Fibroblast of pulmonary artery (primary cell): ENCODE measurements at regions not wholly inside any gene's neighbourhood (a gene's known extent, or its start where the extent isn't known, plus 50 kb on each side); places are given as distances from the start of the nearest gene placed in this dataset.
A peak's percentile ranks its signal among the peaks of the same experiment; 100 is the strongest.

Experiments used
- DNase-seq: peaks from one replicate; pipeline ENCODE4 v3.0.0-alpha.2; 2010; ENCODE audit warnings: low read depth
- H3K4me3 ChIP-seq: replicated peaks from 2 replicates; pipeline ENCODE4 v1.5.1; 2011; ENCODE audit warnings: low read depth, mild to moderate bottlenecking, control low read depth, low read length, moderate library complexity
- CTCF ChIP-seq: IDR thresholded peaks from 2 replicates; pipeline ENCODE4 v1.5.1; 2011; ENCODE audit warnings: mild to moderate bottlenecking, control low read depth, low read length, inconsistent platforms; ENCODE audit errors: missing control alignments

GRCh38 chr3:63061449-63061848, 186.2 kb upstream of the CADPS start:
- no peak for DNase-seq
- H3K4me3 ChIP-seq = no peak overlapping the region
- no peak for TF ChIP-seq CTCF

- H3K4me3 ChIP-seq = no peak overlapping the region
- no peak for TF ChIP-seq CTCF
- DNase-seq = no peak
Measured at GRCh38 chr3:63064209-63064755, 189.1 kb upstream of the CADPS start.

- TF ChIP-seq CTCF = no peak
- H3K4me3 ChIP-seq = no peak overlapping the region
- DNase-seq = peak; percentile 56
Measured at GRCh38 chr3:63067999-63068645, 192.9 kb upstream of the CADPS start.

GRCh38 chr3:63069806-63070475, 194.7 kb upstream of the CADPS start:
- H3K4me3 ChIP-seq = no peak overlapping the region
- TF ChIP-seq CTCF = no peak
- DNase-seq = no peak

- H3K4me3 ChIP-seq = no peak overlapping the region
- TF ChIP-seq CTCF = no peak
- DNase-seq = no peak
Measured at GRCh38 chr3:63070476-63070810, 195.2 kb upstream of the CADPS start.

GRCh38 chr3:63076357-63076756, 201.1 kb upstream of the CADPS start:
- H3K4me3 ChIP-seq = no peak overlapping the region
- DNase-seq = no peak
- no peak for TF ChIP-seq CTCF

- TF ChIP-seq CTCF = no peak
- no peak for DNase-seq
- H3K4me3 ChIP-seq = no peak overlapping the region
Measured at GRCh38 chr3:63086190-63086589, 191.9 kb upstream of the SYNPR start.
